SU-DHL-6 (cell line): ENCODE measurements at regions not wholly inside any gene's neighbourhood (a gene's known extent, or its start where the extent isn't known, plus 50 kb on each side); places are given as distances from the start of the nearest gene placed in this dataset.

ENCODE experiments used
- CTCF ChIP-seq: fragments of 200-600 bp; sonication (generic); IDR thresholded peaks from one replicate; pipeline ENCODE4 v1.5.1; 2017; ENCODE audit warnings: antibody characterized with exemption, mild to moderate bottlenecking, low read length, moderate library complexity; ENCODE audit not compliant: insufficient read depth, poor library complexity, severe bottlenecking
- EZH2phosphoT487 ChIP-seq: fragments of 200-600 bp; sonication (generic), shearing (Covaris generic); conservative IDR thresholded peaks from 2 replicates; pipeline ENCODE4 v1.6.1; 2018; ENCODE audit warnings: mild to moderate bottlenecking, antibody characterized with exemption, low read length, moderate library complexity, mixed read lengths

GRCh38 chr5:28822071-28822470, 1783.7 kb upstream of the CDH9 start:
- TF ChIP-seq CTCF: no peak
- no peak for TF ChIP-seq EZH2phosphoT487
